HL-60 (cell line): ENCODE measurements at regions not wholly inside any gene's neighbourhood (a gene's known extent, or its start where the extent isn't known, plus 50 kb on each side); places are given as distances from the start of the nearest gene placed in this dataset.
A peak's percentile ranks its signal among the peaks of the same experiment; 100 is the strongest.

Experiments used
- DNase-seq, 2 experiments: peaks; one replicate each; pipeline ENCODE4 v3.0.0-alpha.2; 2010 to 2020; ENCODE audit warnings: low read depth in 1 of 2, low spot score in 1 of 2
- H3K27ac ChIP-seq: fragments of 250-450 bp; sonication (Bioruptor Pico); replicated peaks from 2 replicates; pipeline ENCODE4 v1.5.1; 2020; ENCODE audit warnings: mild to moderate bottlenecking, moderate library complexity
- H3K27me3 ChIP-seq: fragments of 250-450 bp; sonication (Bioruptor Pico); 2 replicates; pipeline ENCODE4 v1.5.1; 2021; ENCODE audit warnings: mild to moderate bottlenecking, moderate library complexity; ENCODE audit not compliant: insufficient read depth, poor library complexity, severe bottlenecking
- H3K4me3 ChIP-seq: replicated peaks from 2 replicates; pipeline ENCODE4 v1.5.1; 2011; ENCODE audit warnings: mild to moderate bottlenecking, control low read depth, low read length; ENCODE audit not compliant: insufficient read depth
- CTCF ChIP-seq: IDR thresholded peaks from one replicate; pipeline ENCODE4 v1.5.1; 2011; ENCODE audit warnings: low read length, control low read depth, inconsistent platforms; ENCODE audit not compliant: insufficient read depth
- GABPA ChIP-seq: IDR thresholded peaks from 2 replicates; pipeline ENCODE4 v1.6.1; 2012; ENCODE audit warnings: low read depth
- POLR2AphosphoS5 ChIP-seq: IDR thresholded peaks from 2 replicates; pipeline ENCODE4 v1.6.1; 2012; ENCODE audit warnings: low read depth
- REST ChIP-seq: IDR thresholded peaks from 2 replicates; pipeline ENCODE4 v1.6.1; 2012; ENCODE audit warnings: low read depth; ENCODE audit not compliant: insufficient replicate concordance
- SPI1 ChIP-seq: IDR thresholded peaks from 2 replicates; pipeline ENCODE4 v1.6.1; 2012; ENCODE audit warnings: low read depth, mild to moderate bottlenecking, borderline replicate concordance

DNA sequence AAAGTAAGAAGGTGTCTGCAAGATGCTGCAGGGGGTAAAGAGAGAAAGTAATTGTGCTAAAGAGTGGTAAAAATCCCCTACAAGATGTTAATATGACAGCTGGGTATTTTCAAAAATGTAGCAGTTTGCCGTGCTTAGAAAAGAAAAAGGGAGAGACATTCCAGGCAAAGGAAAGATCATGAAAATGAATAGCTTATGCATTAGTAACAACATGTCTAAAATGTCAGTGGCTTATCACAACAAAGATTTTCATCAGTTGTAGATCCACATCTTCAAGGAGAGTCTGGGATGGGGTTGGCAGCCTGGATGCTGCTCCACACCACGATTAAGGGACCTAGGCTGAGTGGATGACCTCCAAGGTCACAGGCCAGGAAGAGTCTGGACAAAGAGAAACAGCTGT lies 920.9 kb downstream of the GRID1 start:
- Histone ChIP-seq H3K27ac (no peak overlapping the region), H3K4me3 (no peak overlapping the region), H3K27me3 (no peaks in the 10 kb centered on the region)
- DNase-seq: no peak
- no peak for TF ChIP-seq CTCF
- no peak for TF ChIP-seq POLR2AphosphoS5
- no peak for TF ChIP-seq REST
- no peak for TF ChIP-seq GABPA
- TF ChIP-seq SPI1: no peak

DNA sequence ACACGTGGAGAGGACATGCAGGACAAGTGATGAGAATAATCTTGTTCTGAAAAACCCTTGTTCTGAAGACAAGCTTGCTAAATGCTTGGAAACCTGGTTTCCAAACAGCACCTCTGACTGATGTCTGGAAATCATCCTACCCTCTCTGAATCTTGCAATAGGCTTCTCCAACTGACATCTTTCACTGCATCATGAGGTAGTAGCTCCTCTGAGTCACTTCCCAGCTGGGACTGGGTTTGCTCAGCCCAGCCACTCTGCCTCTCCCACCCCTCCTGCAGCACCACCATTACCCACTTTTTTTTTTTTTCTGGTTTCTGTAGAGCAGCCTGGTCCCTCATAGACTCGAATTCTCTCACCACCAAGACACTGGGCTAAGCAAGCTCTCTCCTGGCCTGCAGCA lies 919.8 kb downstream of the GRID1 start:
- H3K4me3 ChIP-seq: no peak overlapping the region
- no peak overlapping the region for H3K27ac ChIP-seq
- peak in 1 of 2 experiments; percentile 14 for DNase-seq
- TF ChIP-seq SPI1 (no peak), GABPA (no peak), CTCF (no peak), REST (no peak), POLR2AphosphoS5 (no peak)
- H3K27me3 ChIP-seq: no peaks in the 10 kb centered on the region

DNA sequence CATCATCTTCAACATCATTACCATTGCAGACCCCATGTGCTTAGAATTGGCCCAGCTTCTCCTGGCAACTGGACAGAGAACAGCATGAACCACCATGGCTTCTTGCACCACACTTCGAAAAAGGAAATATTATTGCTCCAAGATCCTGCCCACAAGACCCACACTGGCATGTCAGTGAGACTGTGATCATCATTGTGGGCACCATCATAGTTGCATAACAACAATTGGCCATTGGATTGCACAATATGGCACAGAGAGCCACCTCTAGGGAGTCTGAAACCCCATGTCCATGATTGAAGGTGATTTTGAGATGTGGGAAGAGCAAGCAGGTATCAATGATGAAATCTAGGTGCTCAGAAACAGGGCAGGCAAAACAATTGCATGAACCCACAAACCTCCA lies 918.9 kb downstream of the GRID1 start:
- no peak overlapping the region for H3K27ac ChIP-seq
- no peak overlapping the region for H3K4me3 ChIP-seq
- TF ChIP-seq CTCF (no peak), POLR2AphosphoS5 (0 out of 2 replicates have a peak, but pooled peaks have one; percentile 23)
- no peaks in the 10 kb centered on the region for H3K27me3 ChIP-seq
- DNase-seq: peak; percentile 30 to 52

GRCh38 chr10:85448716-85449115 lies 917.9 kb downstream of the GRID1 start:
- DNase-seq: no peak
- Histone ChIP-seq H3K4me3 (no peak overlapping the region), H3K27ac (no peak overlapping the region), H3K27me3 (no peaks in the 10 kb centered on the region)
- no peak for TF ChIP-seq CTCF
- no peak for TF ChIP-seq REST
- no peak for TF ChIP-seq POLR2AphosphoS5
- no peak for TF ChIP-seq SPI1
- no peak for TF ChIP-seq GABPA
